ENCODE measurements at regions not wholly inside any gene's neighbourhood (a gene's known extent, or its start where the extent isn't known, plus 50 kb on each side); places are given as distances from the start of the nearest gene placed in this dataset.
A peak's percentile ranks its signal among the peaks of the same experiment; 100 is the strongest.
"Not testable (repeated sequence)": the region's sequence is repeated elsewhere in the genome, so short reads cannot be mapped to it uniquely, and the experiment has no call there.

GRCh38 chr21:28124541-28124940, 868.1 kb downstream of the LTN1 start:
- no peak overlapping the region for H3K4me3 ChIP-seq (replicated peaks; ENCODE audit: low read depth, low read length)
- no peak for DNase-seq (ENCODE audit: extremely low read depth, low read depth)
- TF ChIP-seq, protein P1, sequence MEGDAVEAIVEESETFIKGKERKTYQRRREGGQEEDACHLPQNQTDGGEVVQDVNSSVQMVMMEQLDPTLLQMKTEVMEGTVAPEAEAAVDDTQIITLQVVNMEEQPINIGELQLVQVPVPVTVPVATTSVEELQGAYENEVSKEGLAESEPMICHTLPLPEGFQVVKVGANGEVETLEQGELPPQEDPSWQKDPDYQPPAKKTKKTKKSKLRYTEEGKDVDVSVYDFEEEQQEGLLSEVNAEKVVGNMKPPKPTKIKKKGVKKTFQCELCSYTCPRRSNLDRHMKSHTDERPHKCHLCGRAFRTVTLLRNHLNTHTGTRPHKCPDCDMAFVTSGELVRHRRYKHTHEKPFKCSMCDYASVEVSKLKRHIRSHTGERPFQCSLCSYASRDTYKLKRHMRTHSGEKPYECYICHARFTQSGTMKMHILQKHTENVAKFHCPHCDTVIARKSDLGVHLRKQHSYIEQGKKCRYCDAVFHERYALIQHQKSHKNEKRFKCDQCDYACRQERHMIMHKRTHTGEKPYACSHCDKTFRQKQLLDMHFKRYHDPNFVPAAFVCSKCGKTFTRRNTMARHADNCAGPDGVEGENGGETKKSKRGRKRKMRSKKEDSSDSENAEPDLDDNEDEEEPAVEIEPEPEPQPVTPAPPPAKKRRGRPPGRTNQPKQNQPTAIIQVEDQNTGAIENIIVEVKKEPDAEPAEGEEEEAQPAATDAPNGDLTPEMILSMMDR (IDR thresholded peaks at IDR 0.05; ENCODE audit: low read depth, low read length, missing control alignments) = no peak

DNA sequence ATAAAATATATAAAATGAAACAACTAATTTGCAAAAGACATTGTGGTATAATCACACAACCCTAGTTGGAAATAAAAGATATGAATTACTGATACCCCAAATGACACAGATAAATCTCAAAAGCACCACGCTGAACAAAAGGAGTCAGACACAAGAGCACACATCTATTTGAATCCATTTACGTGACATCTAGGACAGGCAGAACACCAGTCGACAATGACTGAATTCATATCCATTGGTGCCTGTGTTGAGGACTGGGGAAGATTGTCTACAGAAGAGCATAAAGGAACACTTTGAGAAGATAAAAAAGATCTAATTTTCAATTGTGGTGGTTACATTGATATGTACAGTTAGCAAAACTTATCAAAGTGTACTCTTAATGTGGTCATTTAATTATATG, 874.1 kb downstream of the LTN1 start:
- H3K4me3 ChIP-seq (replicated peaks; ENCODE audit: low read depth, low read length) = no peak overlapping the region
- DNase-seq (ENCODE audit: extremely low read depth, low read depth) = no peak
- TF ChIP-seq, protein P1 (IDR thresholded peaks at IDR 0.05; ENCODE audit: low read depth, low read length, missing control alignments) = no peak

- H3K4me3 ChIP-seq (replicated peaks; ENCODE audit: low read depth, low read length); DNase-seq (ENCODE audit: extremely low read depth, low read depth): not testable (repeated sequence)
These were observed 877.7 kb downstream of the LTN1 start for GRCh38 chr21:28114986-28115385.

DNA sequence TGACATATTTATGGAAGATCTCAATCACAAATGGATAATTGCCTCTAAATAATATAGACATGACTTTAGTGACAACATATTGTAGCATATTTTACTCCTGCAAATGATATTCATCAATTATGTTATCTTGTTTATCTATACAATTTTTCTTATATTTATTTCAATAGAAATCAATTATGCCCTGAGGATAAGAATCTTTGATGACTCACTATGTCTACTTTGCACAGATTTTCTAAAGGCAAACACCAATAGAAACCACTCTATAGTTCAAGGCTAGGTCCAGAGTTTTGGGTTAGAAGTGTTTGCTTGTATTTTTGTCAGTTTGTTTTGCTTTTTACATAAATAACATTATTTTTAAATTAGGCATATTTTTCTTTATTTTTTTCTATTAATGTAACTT, 879.0 kb downstream of the LTN1 start:
- TF ChIP-seq, protein P1 (IDR thresholded peaks at IDR 0.05; ENCODE audit: low read depth, low read length, missing control alignments) = no peak
- no peak for DNase-seq (ENCODE audit: extremely low read depth, low read depth)

GRCh38 chr21:28112511-28112910, 880.2 kb downstream of the LTN1 start:
- TF ChIP-seq, protein P1 (IDR thresholded peaks at IDR 0.05; ENCODE audit: low read depth, low read length, missing control alignments) = no peak
- no peak for DNase-seq (ENCODE audit: extremely low read depth, low read depth)
- H3K4me3 ChIP-seq (replicated peaks; ENCODE audit: low read depth, low read length) = no peak overlapping the region

More for the DNA sequence above, 879.0 kb downstream of the LTN1 start:
- H3K4me3 ChIP-seq (replicated peaks; ENCODE audit: low read depth, low read length) = no peak overlapping the region

DNA sequence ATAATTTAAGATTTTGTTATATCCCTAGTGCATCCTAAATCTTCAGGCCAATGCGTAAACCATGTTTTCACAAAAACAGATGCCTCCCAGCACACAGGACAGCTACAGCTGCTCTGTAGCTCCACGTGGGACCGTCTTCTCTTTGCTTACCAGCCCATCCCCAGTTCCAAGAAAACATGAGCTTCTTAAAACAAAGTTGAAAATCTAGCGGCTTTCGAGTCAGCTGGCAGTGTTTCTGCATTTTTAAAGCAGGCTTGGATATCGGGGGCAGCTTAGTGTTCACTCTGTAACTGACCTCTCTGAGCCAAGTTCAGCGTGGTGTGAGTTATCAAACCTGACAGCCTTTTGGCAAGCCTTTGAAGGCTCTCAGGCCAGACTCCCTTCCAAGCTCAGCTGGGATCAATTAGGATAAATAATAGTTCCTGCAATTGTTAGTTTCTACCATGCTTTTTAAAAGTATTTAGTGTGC, 881.5 kb downstream of the LTN1 start:
- TF ChIP-seq, protein P1 (IDR thresholded peaks at IDR 0.05; ENCODE audit: low read depth, low read length, missing control alignments) = no peak
- peak; percentile 97 for DNase-seq (ENCODE audit: extremely low read depth, low read depth)
- H3K4me3 ChIP-seq (replicated peaks; ENCODE audit: low read depth, low read length) = 0 out of 2 replicates have a peak overlapping the region, but pooled peaks have one; percentile 12

GRCh38 chr21:28110716-28111115, 882.0 kb downstream of the LTN1 start:
- DNase-seq (ENCODE audit: extremely low read depth, low read depth) = no peak
- H3K4me3 ChIP-seq (replicated peaks; ENCODE audit: low read depth, low read length) = no peak overlapping the region
- TF ChIP-seq, protein P1 (IDR thresholded peaks at IDR 0.05; ENCODE audit: low read depth, low read length, missing control alignments) = no peak

All from HFF-Myc (cell line).